ENCODE measurements at regions not wholly inside any gene's neighbourhood (a gene's known extent, or its start where the extent isn't known, plus 50 kb on each side); places are given as distances from the start of the nearest gene placed in this dataset.

- no peak for TF ChIP-seq CTCF (IDR thresholded peaks at IDR 0.05; ENCODE audit: low read depth, low read length, poor library complexity, severe bottlenecking)
- TF ChIP-seq EZH2phosphoT487 (IDR thresholded peaks at IDR 0.05; ENCODE audit: borderline replicate concordance, low read length) = no peak
These were observed 286.9 kb upstream of the MGMT start for GRCh38 chr10:129179972-129180678.

Measured in DOHH2 (cell line).